HFF-Myc (cell line): ENCODE measurements at regions not wholly inside any gene's neighbourhood (a gene's known extent, or its start where the extent isn't known, plus 50 kb on each side); places are given as distances from the start of the nearest gene placed in this dataset.

ENCODE experiments used
- DNase-seq: peaks from one replicate; pipeline ENCODE4 v3.0.0-alpha.2; 2011; ENCODE audit warnings: low read depth; ENCODE audit errors: extremely low read depth
- H3K4me3 ChIP-seq: replicated peaks from 2 replicates; pipeline ENCODE4 v1.5.1; 2011; ENCODE audit warnings: low read depth, mild to moderate bottlenecking, control low read depth, low read length
- CTCF ChIP-seq: IDR thresholded peaks from 2 replicates; pipeline ENCODE4 v1.5.1; 2012; ENCODE audit warnings: mild to moderate bottlenecking, low read depth, low read length, control low read depth; ENCODE audit errors: missing control alignments

GRCh38 chr1:101618900-101619299 lies 377.8 kb downstream of the OLFM3 start:
- H3K4me3 ChIP-seq, result no peak overlapping the region
- no peak for TF ChIP-seq CTCF
- DNase-seq, result no peak

GRCh38 chr1:101632548-101633272 lies 364.0 kb downstream of the OLFM3 start:
- DNase-seq, result no peak
- H3K4me3 ChIP-seq, result no peak overlapping the region
- TF ChIP-seq CTCF, result no peak

DNA sequence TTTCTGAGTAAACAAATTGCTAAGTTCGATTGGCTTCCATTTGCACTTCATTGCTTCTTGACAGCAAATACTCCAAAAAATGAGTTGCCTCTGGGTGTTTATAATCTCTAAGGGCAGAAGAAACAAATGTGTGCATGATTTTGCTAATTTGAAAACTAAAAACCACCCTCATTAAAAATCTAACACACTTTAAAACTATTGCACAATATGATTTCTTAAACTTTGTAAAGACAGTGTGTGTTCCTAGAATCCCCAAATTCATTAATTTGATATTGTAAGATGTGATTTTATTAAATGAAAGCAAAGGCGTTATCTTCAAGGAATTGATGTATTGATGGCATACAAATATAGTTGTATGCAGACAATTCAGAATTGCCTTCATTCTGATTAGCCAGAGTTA lies 350.9 kb downstream of the OLFM3 start:
- no peak for TF ChIP-seq CTCF
- no peak for DNase-seq
- no peak overlapping the region for H3K4me3 ChIP-seq

GRCh38 chr1:101652484-101652883 lies 344.2 kb downstream of the OLFM3 start:
- H3K4me3 ChIP-seq, result no peak overlapping the region
- no peak for TF ChIP-seq CTCF
- DNase-seq, result no peak

- no peak for TF ChIP-seq CTCF
- DNase-seq, result no peak
Measured at GRCh38 chr1:101653482-101653946, 343.2 kb downstream of the OLFM3 start.

GRCh38 chr1:101664726-101665125 lies 332.0 kb downstream of the OLFM3 start:
- DNase-seq, result no peak
- TF ChIP-seq CTCF, result no peak
- H3K4me3 ChIP-seq, result no peak overlapping the region

More at GRCh38 chr1:101653482-101653946, 343.2 kb downstream of the OLFM3 start:
- H3K4me3 ChIP-seq, result no peak overlapping the region

- H3K4me3 ChIP-seq, result no peak overlapping the region
- DNase-seq, result no peak
- no peak for TF ChIP-seq CTCF
Measured at GRCh38 chr1:101667761-101668160, 329.0 kb downstream of the OLFM3 start.
